Liver (tissue), 7 donors: ENCODE measurements at regions not wholly inside any gene's neighbourhood (a gene's known extent, or its start where the extent isn't known, plus 50 kb on each side); places are given as distances from the start of the nearest gene placed in this dataset.

ENCODE experiments used
- DNase-seq: peaks from one replicate; pipeline ENCODE4 v3.0.0-alpha.2; 2017; ENCODE audit warnings: low spot score
- H3K27ac ChIP-seq, 2 donors: one replicate each; pipeline ENCODE4 v1.7.0; 2013; ENCODE audit warnings: inconsistent platforms in 2 of 2, low read length in 2 of 2, control low read depth in 1 of 2, low read depth in 1 of 2, mild to moderate bottlenecking in 1 of 2
- H3K27me3 ChIP-seq, 4 donors: one replicate each; pipeline versions ENCODE4 v1.6.1 to v1.7.0; 2013; ENCODE audit warnings: low read length in 3 of 4, inconsistent platforms in 1 of 4, mild to moderate bottlenecking in 1 of 4, moderate library complexity in 1 of 4; ENCODE audit not compliant: control insufficient read depth in 4 of 4, insufficient read depth in 4 of 4
- H3K36me3 ChIP-seq, 4 donors: one replicate each; pipeline versions ENCODE4 v1.6.1 to v1.7.0; 2013; ENCODE audit warnings: low read length in 3 of 4, mild to moderate bottlenecking in 3 of 4, low read depth in 1 of 4, moderate library complexity in 1 of 4; ENCODE audit not compliant: control insufficient read depth in 4 of 4, insufficient read depth in 3 of 4
- H3K4me1 ChIP-seq, 4 donors: one replicate each; pipeline versions ENCODE4 v1.6.1 to v1.7.0; 2013; ENCODE audit warnings: low read length in 3 of 4, mild to moderate bottlenecking in 3 of 4, moderate library complexity in 1 of 4; ENCODE audit not compliant: control insufficient read depth in 4 of 4, insufficient read depth in 4 of 4
- H3K4me3 ChIP-seq, 3 donors: one replicate each; pipeline versions ENCODE4 v1.6.1 to v1.7.0; 2013; ENCODE audit warnings: low read length in 3 of 3, control low read depth in 1 of 3, low read depth in 1 of 3, mild to moderate bottlenecking in 1 of 3
- H3K9ac ChIP-seq, 2 donors: one replicate each; pipeline ENCODE4 v1.7.0; 2013; ENCODE audit warnings: low read length in 2 of 2, mild to moderate bottlenecking in 2 of 2, moderate library complexity in 2 of 2, control low read depth in 1 of 2, low read depth in 1 of 2
- H3K9me3 ChIP-seq, 4 donors: one replicate each; pipeline versions ENCODE4 v1.6.1 to v1.7.0; 2013; ENCODE audit warnings: low read length in 3 of 4; ENCODE audit not compliant: control insufficient read depth in 4 of 4
- EGR1 ChIP-seq, 2 donors: IDR thresholded peaks; 2 replicates each; pipeline ENCODE4 v1.6.1; 2016 to 2018; ENCODE audit warnings: antibody characterized with exemption in 2 of 2, low read depth in 2 of 2
- FOXA1 ChIP-seq: IDR thresholded peaks from 2 replicates; pipeline ENCODE4 v1.6.1; 2016; ENCODE audit warnings: antibody characterized with exemption
- FOXA2 ChIP-seq: IDR thresholded peaks from 2 replicates; pipeline ENCODE4 v1.6.1; 2016; ENCODE audit warnings: antibody characterized with exemption
- GABPA ChIP-seq, 2 donors: IDR thresholded peaks in 1 of 2; conservative IDR thresholded peaks in 1 of 2; 2 replicates each; pipeline ENCODE4 v1.6.1; 2016; ENCODE audit warnings: antibody characterized with exemption in 2 of 2, mild to moderate bottlenecking in 1 of 2, moderate library complexity in 1 of 2
- HNF4A ChIP-seq, 2 donors: conservative IDR thresholded peaks; 2 replicates each; pipeline ENCODE4 v1.6.1; 2016; ENCODE audit warnings: antibody characterized with exemption in 2 of 2, mild to moderate bottlenecking in 2 of 2
- HNF4G ChIP-seq: IDR thresholded peaks from 2 replicates; pipeline ENCODE4 v1.6.1; 2016; ENCODE audit warnings: antibody characterized with exemption
- JUND ChIP-seq, 2 donors: IDR thresholded peaks; 2 replicates each; pipeline ENCODE4 v1.6.1; 2016; ENCODE audit warnings: antibody characterized with exemption in 2 of 2
- MAX ChIP-seq: IDR thresholded peaks from 2 replicates; pipeline ENCODE4 v1.6.1; 2016; ENCODE audit warnings: antibody characterized with exemption
- NR2F2 ChIP-seq: IDR thresholded peaks from 2 replicates; pipeline ENCODE4 v1.6.1; 2016; ENCODE audit warnings: antibody characterized with exemption
- RAD21 ChIP-seq, 2 donors: IDR thresholded peaks; 2 replicates each; pipeline ENCODE4 v1.6.1; 2016; ENCODE audit warnings: antibody characterized with exemption in 2 of 2, mild to moderate bottlenecking in 2 of 2
- REST ChIP-seq: IDR thresholded peaks from 2 replicates; pipeline ENCODE4 v1.6.1; 2016; ENCODE audit warnings: antibody characterized with exemption, mild to moderate bottlenecking
- RXRA ChIP-seq, 2 donors: IDR thresholded peaks; 2 replicates each; pipeline ENCODE4 v1.6.1; 2017 to 2018; ENCODE audit warnings: antibody characterized with exemption in 2 of 2, mild to moderate bottlenecking in 1 of 2
- SP1 ChIP-seq: IDR thresholded peaks from 2 replicates; pipeline ENCODE4 v1.6.1; 2018; ENCODE audit warnings: antibody characterized with exemption, mild to moderate bottlenecking
- TAF1 ChIP-seq: conservative IDR thresholded peaks from 2 replicates; pipeline ENCODE4 v1.6.1; 2016; ENCODE audit warnings: antibody characterized with exemption, mild to moderate bottlenecking
- YY1 ChIP-seq: IDR thresholded peaks from 2 replicates; pipeline ENCODE4 v1.6.1; 2016; ENCODE audit warnings: antibody characterized with exemption, mild to moderate bottlenecking
- ZBTB33 ChIP-seq: IDR thresholded peaks from 2 replicates; pipeline ENCODE4 v1.6.1; 2016; ENCODE audit warnings: antibody characterized with exemption
- TF ChIP-seq, protein P1 (sequence below): IDR thresholded peaks from 2 replicates; pipeline ENCODE4 v1.6.1; 2016; ENCODE audit warnings: antibody characterized with exemption
- TF ChIP-seq, protein P2 (sequence below): fragments of 150-350 bp; IDR thresholded peaks from 2 replicates; pipeline ENCODE4 v1.5.1; 2017; ENCODE audit warnings: improper control_type of control experiment, low read depth, low read length; ENCODE audit not compliant: missing input control
- donor health status: healthy.
- donor health status: healthy.
- donor health status: healthy.
- donor health status: healthy.

DNA sequence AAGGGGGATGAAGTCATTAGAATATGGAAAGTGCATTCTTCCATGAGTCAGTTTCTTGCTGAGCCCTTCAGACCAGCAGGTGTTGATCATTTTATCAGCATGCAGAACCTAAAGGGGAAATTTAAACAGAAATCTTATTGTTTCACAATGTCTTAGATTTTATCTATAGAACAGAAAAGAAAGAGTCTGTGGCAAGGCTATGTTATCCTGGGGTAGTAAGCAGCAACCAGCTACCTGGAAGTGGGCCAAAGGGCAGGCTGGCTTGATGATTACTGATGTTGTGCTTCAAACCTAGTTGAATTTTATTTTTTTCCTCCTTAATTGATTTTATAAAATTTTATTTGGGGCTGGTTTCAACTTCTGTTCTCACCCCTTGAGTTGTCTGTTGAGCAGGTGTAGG is 101.5 kb downstream of the LRRC70 start:
- no peaks in the 10 kb centered on the region for H3K36me3 ChIP-seq
- TF ChIP-seq YY1 (no peak), MAX (no peak), TAF1 (no peak), FOXA1 (no peak), SP1 (no peak), GABPA (IDR thresholded peaks at IDR 0.05 in 1 of 2, conservative IDR thresholded peaks at IDR 0.05 in 1 of 2) (no peak), FOXA2 (no peak), RXRA (IDR thresholded peaks at IDR 0.05) (no peak), JUND (IDR thresholded peaks at IDR 0.05) (no peak), NR2F2 (no peak), HNF4A (conservative IDR thresholded peaks at IDR 0.05) (no peak), EGR1 (IDR thresholded peaks at IDR 0.05; ENCODE audit: low read depth in 2 of 2) (no peak), ZBTB33 (no peak), HNF4G (no peak), REST (no peak), RAD21 (IDR thresholded peaks at IDR 0.05) (no peak)
- TF ChIP-seq, protein P1, sequence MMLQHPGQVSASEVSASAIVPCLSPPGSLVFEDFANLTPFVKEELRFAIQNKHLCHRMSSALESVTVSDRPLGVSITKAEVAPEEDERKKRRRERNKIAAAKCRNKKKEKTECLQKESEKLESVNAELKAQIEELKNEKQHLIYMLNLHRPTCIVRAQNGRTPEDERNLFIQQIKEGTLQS: no peak
- TF ChIP-seq, protein P2, sequence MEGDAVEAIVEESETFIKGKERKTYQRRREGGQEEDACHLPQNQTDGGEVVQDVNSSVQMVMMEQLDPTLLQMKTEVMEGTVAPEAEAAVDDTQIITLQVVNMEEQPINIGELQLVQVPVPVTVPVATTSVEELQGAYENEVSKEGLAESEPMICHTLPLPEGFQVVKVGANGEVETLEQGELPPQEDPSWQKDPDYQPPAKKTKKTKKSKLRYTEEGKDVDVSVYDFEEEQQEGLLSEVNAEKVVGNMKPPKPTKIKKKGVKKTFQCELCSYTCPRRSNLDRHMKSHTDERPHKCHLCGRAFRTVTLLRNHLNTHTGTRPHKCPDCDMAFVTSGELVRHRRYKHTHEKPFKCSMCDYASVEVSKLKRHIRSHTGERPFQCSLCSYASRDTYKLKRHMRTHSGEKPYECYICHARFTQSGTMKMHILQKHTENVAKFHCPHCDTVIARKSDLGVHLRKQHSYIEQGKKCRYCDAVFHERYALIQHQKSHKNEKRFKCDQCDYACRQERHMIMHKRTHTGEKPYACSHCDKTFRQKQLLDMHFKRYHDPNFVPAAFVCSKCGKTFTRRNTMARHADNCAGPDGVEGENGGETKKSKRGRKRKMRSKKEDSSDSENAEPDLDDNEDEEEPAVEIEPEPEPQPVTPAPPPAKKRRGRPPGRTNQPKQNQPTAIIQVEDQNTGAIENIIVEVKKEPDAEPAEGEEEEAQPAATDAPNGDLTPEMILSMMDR: no peak

More for the DNA sequence above, 101.5 kb downstream of the LRRC70 start:
- H3K9me3 ChIP-seq: peaks cover 0 to 6% (median 3%) of the 10 kb centered on the region in 4 donors
- no peak overlapping the region for H3K27ac ChIP-seq
- H3K9ac ChIP-seq: no peak overlapping the region
- no peak overlapping the region for H3K4me3 ChIP-seq
- H3K4me1 ChIP-seq: no peaks in the 10 kb centered on the region
- no peak for DNase-seq
- H3K27me3 ChIP-seq: no peaks in the 10 kb centered on the region
